ENCODE measurements at regions not wholly inside any gene's neighbourhood (a gene's known extent, or its start where the extent isn't known, plus 50 kb on each side); places are given as distances from the start of the nearest gene placed in this dataset.

DNA sequence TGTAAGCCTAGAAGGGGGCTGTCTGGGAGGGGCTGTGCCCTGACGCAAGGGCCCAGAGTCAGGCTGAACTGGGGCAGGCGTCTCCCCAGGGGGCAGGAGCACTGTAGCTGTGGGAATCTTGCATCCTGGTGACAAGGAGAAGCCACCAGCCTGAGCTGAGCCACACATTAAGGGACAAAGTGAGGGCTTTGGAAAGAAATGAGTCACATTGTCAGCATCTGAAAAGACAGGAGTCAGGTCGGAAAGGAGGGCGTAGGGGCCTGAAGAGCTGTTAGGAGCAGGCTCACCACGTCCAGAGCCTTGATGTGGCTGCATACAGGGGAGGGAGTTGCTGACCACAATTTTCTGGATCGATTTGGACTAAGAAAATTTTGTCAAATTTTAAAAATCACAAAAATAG is 298.6 kb downstream of the CYP26B1 start (continued):
- TF ChIP-seq HDAC6 (IDR thresholded peaks at IDR 0.05; ENCODE audit: low read depth, low read length): no peak
- no peak for TF ChIP-seq JUND (IDR thresholded peaks at IDR 0.05; ENCODE audit: low read length)
- TF ChIP-seq HDAC2 (IDR thresholded peaks at IDR 0.05; ENCODE audit: borderline replicate concordance in 1 of 2, low read depth in 2 of 2, low read length in 2 of 2): no peak
- TF ChIP-seq SP2 (IDR thresholded peaks at IDR 0.05; ENCODE audit: low read length): no peak
- TF ChIP-seq NANOG (IDR thresholded peaks at IDR 0.05; ENCODE audit: insufficient read depth, low read depth, low read length, poor library complexity, severe bottlenecking): no peak
